GM23248 (cell line): ENCODE measurements at regions not wholly inside any gene's neighbourhood (a gene's known extent, or its start where the extent isn't known, plus 50 kb on each side); places are given as distances from the start of the nearest gene placed in this dataset.

Source experiments
- DNase-seq: peaks from one replicate; pipeline ENCODE4 v3.0.0-alpha.2; 2015
- H2AFZ ChIP-seq: fragments of 200-600 bp; sonication (generic); 2 replicates; pipeline ENCODE4 v1.6.1; 2016; ENCODE audit warnings: antibody characterized with exemption
- H3F3A ChIP-seq: fragments of 200-600 bp; sonication (generic); 2 replicates; pipeline ENCODE4 v1.6.1; 2016; ENCODE audit warnings: mild to moderate bottlenecking, antibody characterized with exemption, mixed run types; ENCODE audit not compliant: insufficient read depth
- H3K27ac ChIP-seq: fragments of 200-600 bp; sonication (generic); 2 replicates; pipeline ENCODE4 v1.5.1; 2016; ENCODE audit warnings: mild to moderate bottlenecking
- H3K27me3 ChIP-seq: fragments of 200-600 bp; sonication (generic); replicated peaks from 2 replicates; pipeline ENCODE4 v1.6.1; 2016; ENCODE audit warnings: mild to moderate bottlenecking; ENCODE audit not compliant: insufficient read depth
- H3K36me3 ChIP-seq: fragments of 200-600 bp; sonication (generic); 2 replicates; pipeline ENCODE4 v1.6.1; 2016; ENCODE audit warnings: low read depth, mild to moderate bottlenecking
- H3K4me1 ChIP-seq: fragments of 200-600 bp; sonication (generic); 2 replicates; pipeline ENCODE4 v1.6.1; 2016; ENCODE audit warnings: mild to moderate bottlenecking; ENCODE audit not compliant: insufficient read depth
- H3K4me2 ChIP-seq: fragments of 200-600 bp; sonication (generic); one replicate; pipeline ENCODE4 v1.6.1; 2016; ENCODE audit warnings: mild to moderate bottlenecking; ENCODE audit not compliant: unreplicated experiment
- H3K4me3 ChIP-seq: fragments of 200-600 bp; sonication (generic); 2 replicates; pipeline ENCODE4 v1.5.1; 2016; ENCODE audit warnings: mild to moderate bottlenecking
- H3K79me2 ChIP-seq: fragments of 200-600 bp; sonication (generic); 2 replicates; pipeline ENCODE4 v1.6.1; 2016; ENCODE audit warnings: mild to moderate bottlenecking; ENCODE audit not compliant: insufficient read depth
- H3K9ac ChIP-seq: fragments of 200-600 bp; sonication (generic); 2 replicates; pipeline ENCODE4 v1.6.1; 2016; ENCODE audit warnings: mild to moderate bottlenecking
- H3K9me2 ChIP-seq: fragments of 200-600 bp; sonication (generic); 2 replicates; pipeline ENCODE4 v1.6.1; 2016; ENCODE audit warnings: mixed run types, mild to moderate bottlenecking, moderate library complexity; ENCODE audit not compliant: insufficient read depth
- H3K9me3 ChIP-seq: fragments of 200-600 bp; sonication (generic); one replicate; pipeline ENCODE4 v1.6.1; 2017; ENCODE audit warnings: low read depth
- H4K20me1 ChIP-seq: fragments of 200-600 bp; sonication (generic); 2 replicates; pipeline ENCODE4 v1.6.0; 2016; ENCODE audit not compliant: insufficient read depth
- EZH2 ChIP-seq: fragments of 200-600 bp; sonication (generic); IDR thresholded peaks from 2 replicates; pipeline ENCODE4 v1.6.1; 2018; ENCODE audit warnings: antibody characterized with exemption, mild to moderate bottlenecking; ENCODE audit not compliant: insufficient read depth, poor library complexity, severe bottlenecking
- EZH2phosphoT487 ChIP-seq: fragments of 200-600 bp; sonication (generic); IDR thresholded peaks from 2 replicates; pipeline ENCODE4 v1.6.1; 2018; ENCODE audit warnings: antibody characterized with exemption, moderate library complexity, mild to moderate bottlenecking, low read depth; ENCODE audit not compliant: insufficient read depth
- WGBS, 2 experiments: methylation state at CpG; one replicate each; pipeline ENCODE4 v1.1.6; 2015 to 2017; ENCODE audit warnings: low lambda C conversion rate in 2 of 2, low coverage in 1 of 2; ENCODE audit errors: missing lambda C conversion rate in 2 of 2; 5-methylcytosine and 5-hydroxymethylcytosine counted together
- in situ Hi-C: fragments of 300-500 bp; cut with MboI; formaldehyde crosslinking; loops from 2 replicates; pipeline ENCODE4 v1.15.0; 2020

GRCh38 chr4:62274782-62275181 lies 1074.7 kb downstream of the ADGRL3 start:
- WGBS, 2 experiments, result 13 to 17% methylated on average over 1 of the region's 1 CpG
- Histone ChIP-seq H3K4me3 (no peak overlapping the region), H3K36me3 (no peaks in the 10 kb centered on the region), H3K9me2 (no peaks in the 10 kb centered on the region), H4K20me1 (no peaks in the 10 kb centered on the region), H3K27me3 (no peaks in the 10 kb centered on the region), H3K4me1 (no peaks in the 10 kb centered on the region), H2AFZ (no peak overlapping the region), H3K79me2 (no peaks in the 10 kb centered on the region), H3F3A (no peaks in the 10 kb centered on the region), H3K9ac (no peak overlapping the region), H3K9me3 (no peaks in the 10 kb centered on the region), H3K4me2 (no peak overlapping the region), H3K27ac (no peak overlapping the region)
- DNase-seq, result no peak
- in situ Hi-C loops, result no loop called here
- TF ChIP-seq EZH2phosphoT487, result no peak
- TF ChIP-seq EZH2, result no peak

DNA sequence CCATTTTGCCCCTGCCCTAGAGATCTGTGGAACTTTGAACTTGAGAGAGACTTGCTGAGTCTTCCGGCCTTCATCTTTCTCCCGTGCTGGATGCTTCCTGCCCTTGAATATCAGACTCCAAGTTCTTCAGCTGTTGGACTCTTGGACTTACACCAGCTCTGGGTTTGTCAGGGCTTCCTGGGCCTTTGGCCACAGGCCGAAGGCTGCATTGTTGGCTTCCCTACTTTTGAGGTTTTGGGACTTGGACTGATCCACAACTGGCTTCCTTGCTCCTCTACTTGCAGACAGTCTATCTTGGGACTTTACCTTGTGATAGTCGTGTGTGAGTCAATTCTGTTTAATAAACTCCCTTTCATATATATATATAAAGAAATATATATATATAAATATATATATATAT lies 1071.0 kb downstream of the ADGRL3 start:
- no peak for TF ChIP-seq EZH2phosphoT487
- no peak for TF ChIP-seq EZH2
- Histone ChIP-seq H4K20me1 (no peaks in the 10 kb centered on the region), H3K9me2 (no peaks in the 10 kb centered on the region), H3K4me2 (no peak overlapping the region), H3K9ac (no peak overlapping the region), H3K4me1 (no peaks in the 10 kb centered on the region), H3K27ac (no peak overlapping the region), H3K79me2 (no peaks in the 10 kb centered on the region), H3K27me3 (no peaks in the 10 kb centered on the region), H3F3A (no peaks in the 10 kb centered on the region), H3K4me3 (no peak overlapping the region), H3K36me3 (no peaks in the 10 kb centered on the region), H2AFZ (no peak overlapping the region), H3K9me3 (peaks cover 5% of the 10 kb centered on the region)
- in situ Hi-C loops, result no loop called here
- no peak for DNase-seq
- 45 to 51% methylated on average over 4 of the region's 4 CpGs for WGBS, 2 experiments

DNA sequence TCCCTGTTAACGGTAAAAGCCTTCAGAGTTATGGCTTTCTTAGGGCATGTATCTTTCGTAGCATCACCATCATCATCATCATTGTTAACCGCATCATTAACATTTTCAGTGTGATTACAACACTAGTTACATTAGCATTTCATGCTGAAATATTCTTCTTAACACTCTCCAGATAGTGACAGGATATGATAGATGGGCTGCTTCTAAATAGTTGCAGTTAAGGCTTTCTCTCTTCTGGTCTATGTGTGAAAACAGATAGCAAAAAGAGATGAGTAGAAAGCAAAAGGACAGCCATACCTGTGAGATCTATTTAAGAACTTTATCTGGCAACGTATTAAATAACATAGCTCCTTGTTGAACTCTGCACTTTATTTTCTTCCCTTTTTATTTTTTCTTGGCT lies 1069.8 kb downstream of the ADGRL3 start:
- Histone ChIP-seq H2AFZ (no peak overlapping the region), H3K27me3 (no peaks in the 10 kb centered on the region), H3K4me2 (no peak overlapping the region), H3F3A (no peaks in the 10 kb centered on the region), H4K20me1 (no peaks in the 10 kb centered on the region), H3K4me3 (no peak overlapping the region), H3K9me3 (peaks cover 5% of the 10 kb centered on the region), H3K9ac (no peak overlapping the region), H3K79me2 (no peaks in the 10 kb centered on the region), H3K27ac (no peak overlapping the region), H3K4me1 (no peaks in the 10 kb centered on the region), H3K36me3 (no peaks in the 10 kb centered on the region), H3K9me2 (no peaks in the 10 kb centered on the region)
- in situ Hi-C loops, result no loop called here
- no peak for DNase-seq
- 29 to 33% methylated on average over 4 of the region's 4 CpGs for WGBS, 2 experiments
- TF ChIP-seq EZH2 (no peak), EZH2phosphoT487 (no peak)

GRCh38 chr4:62263454-62263853 lies 1063.3 kb downstream of the ADGRL3 start:
- Histone ChIP-seq H3K9me3 (peaks cover 5% of the 10 kb centered on the region), H2AFZ (no peak overlapping the region), H3K4me2 (no peak overlapping the region), H4K20me1 (no peaks in the 10 kb centered on the region), H3K79me2 (no peaks in the 10 kb centered on the region), H3K9me2 (no peaks in the 10 kb centered on the region), H3K4me1 (no peaks in the 10 kb centered on the region), H3K36me3 (no peaks in the 10 kb centered on the region), H3K27ac (no peak overlapping the region), H3K27me3 (no peaks in the 10 kb centered on the region), H3K4me3 (no peak overlapping the region), H3K9ac (no peak overlapping the region), H3F3A (no peaks in the 10 kb centered on the region)
- in situ Hi-C loops, result no loop called here
- no peak for TF ChIP-seq EZH2phosphoT487
- no peak for TF ChIP-seq EZH2
- no peak for DNase-seq

DNA sequence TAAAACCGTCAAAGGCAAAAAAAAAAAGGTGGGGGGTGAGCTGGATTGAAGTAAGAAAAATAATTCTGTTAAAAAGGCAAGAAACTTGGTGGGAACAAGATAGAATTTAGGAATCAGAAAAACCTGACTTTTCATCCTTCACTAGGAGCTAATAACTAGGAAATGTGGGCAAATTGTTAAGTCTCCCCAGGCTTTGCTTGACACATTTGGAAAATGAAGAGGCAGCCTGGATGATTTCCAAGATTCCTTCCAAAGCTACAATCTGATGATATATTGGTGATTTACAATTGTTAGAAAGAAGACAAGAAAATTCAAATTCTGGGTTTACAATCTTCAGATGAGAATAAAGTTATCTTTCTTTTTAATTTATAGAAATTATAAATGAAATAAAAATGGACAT lies 1062.5 kb downstream of the ADGRL3 start:
- in situ Hi-C loops, result no loop called here
- H3K9ac ChIP-seq, result no peak overlapping the region

More for the DNA sequence above, 1062.5 kb downstream of the ADGRL3 start:
- no peaks in the 10 kb centered on the region for H3K79me2 ChIP-seq
- no peak for DNase-seq
- no peaks in the 10 kb centered on the region for H3F3A ChIP-seq
- no peaks in the 10 kb centered on the region for H3K4me1 ChIP-seq
- no peaks in the 10 kb centered on the region for H3K36me3 ChIP-seq
- H3K27me3 ChIP-seq, result no peaks in the 10 kb centered on the region
- H2AFZ ChIP-seq, result no peak overlapping the region
- no peak overlapping the region for H3K4me2 ChIP-seq
- H3K4me3 ChIP-seq, result no peak overlapping the region
- H3K9me3 ChIP-seq, result peaks cover 5% of the 10 kb centered on the region
- H3K9me2 ChIP-seq, result no peaks in the 10 kb centered on the region
- WGBS, 2 experiments, result 0 to 5% methylated on average over 1 of the region's 1 CpG
- no peaks in the 10 kb centered on the region for H4K20me1 ChIP-seq
- TF ChIP-seq EZH2 (no peak), EZH2phosphoT487 (no peak)
- H3K27ac ChIP-seq, result no peak overlapping the region
